HepG2 (cell line): ENCODE measurements at regions not wholly inside any gene's neighbourhood (a gene's known extent, or its start where the extent isn't known, plus 50 kb on each side); places are given as distances from the start of the nearest gene placed in this dataset.

Experiments used
- ARID5B ChIP-seq: IDR thresholded peaks from 2 replicates; pipeline ENCODE4 v1.4.0; 2020; ENCODE audit warnings: mild to moderate bottlenecking, missing genetic modification reagents
- CREB1 ChIP-seq, 2 experiments: fragments of 450-650 bp in 1 of 2; IDR thresholded peaks; 2 replicates each; pipeline ENCODE4 v1.6.1; 2016 to 2017; ENCODE audit warnings: control low read depth in 1 of 2, mild to moderate bottlenecking in 1 of 2, missing compliant biosample characterization in 1 of 2, missing genetic modification characterization in 1 of 2
- DDIT3 ChIP-seq: sonication (generic); formaldehyde crosslinking; IDR thresholded peaks from 2 replicates; pipeline ENCODE4 v1.4.0; 2020; ENCODE audit warnings: mild to moderate bottlenecking, missing genetic modification reagents
- DR1 ChIP-seq: sonication (generic); formaldehyde crosslinking; IDR thresholded peaks from 2 replicates; pipeline ENCODE4 v1.8.0; 2021; ENCODE audit warnings: mild to moderate bottlenecking, missing genetic modification reagents, inconsistent platforms
- EP300 ChIP-seq, 3 experiments: sonication (generic) in 1 of 3; formaldehyde crosslinking in 1 of 3; IDR thresholded peaks; 2 replicates each; pipeline versions ENCODE4 v1.5.1 to v1.6.1; 2011 to 2020; ENCODE audit warnings: low read depth in 2 of 3, low read length in 2 of 3, borderline replicate concordance in 1 of 3, improper control_type of control experiment in 1 of 3, mild to moderate bottlenecking in 1 of 3, missing genetic modification reagents in 1 of 3, moderate library complexity in 1 of 3
- GABPA ChIP-seq, 2 experiments: IDR thresholded peaks; 2 replicates each; pipeline ENCODE4 v1.6.1; 2011 to 2016; ENCODE audit warnings: low read depth in 2 of 2, low read length in 1 of 2, missing biosample characterization in 1 of 2, missing genetic modification characterization in 1 of 2
- HOMEZ ChIP-seq: IDR thresholded peaks from 2 replicates; pipeline ENCODE4 v1.6.1; 2016; ENCODE audit warnings: low read depth
- KLF16 ChIP-seq, 2 experiments: sonication (generic) in 1 of 2; formaldehyde crosslinking in 1 of 2; IDR thresholded peaks; 2 replicates each; pipeline versions ENCODE4 v1.6.1 to v1.8.0; 2016 to 2023; ENCODE audit warnings: missing genetic modification reagents in 2 of 2, missing compliant biosample characterization in 1 of 2
- MXD3 ChIP-seq: IDR thresholded peaks from 2 replicates; pipeline ENCODE4 v1.6.1; 2016; ENCODE audit warnings: mild to moderate bottlenecking, missing biosample characterization, missing genetic modification reagents
- NONO ChIP-seq, 2 experiments: fragments of 450-650 bp in 1 of 2; sonication (generic) in 1 of 2; formaldehyde crosslinking in 1 of 2; IDR thresholded peaks in 1 of 2; conservative IDR thresholded peaks in 1 of 2; 2 replicates each; pipeline versions ENCODE4 v1.6.1 to v1.8.0; 2017 to 2022; ENCODE audit warnings: mild to moderate bottlenecking in 1 of 2, missing genetic modification reagents in 1 of 2, moderate library complexity in 1 of 2
- NR2F1 ChIP-seq, 2 experiments: fragments of 450-650 bp in 1 of 2; formaldehyde crosslinking in 1 of 2; IDR thresholded peaks; 2 replicates each; pipeline versions ENCODE4 v1.5.0 to v1.6.1; 2016 to 2020; ENCODE audit warnings: mild to moderate bottlenecking in 1 of 2, missing compliant biosample characterization in 1 of 2, missing genetic modification reagents in 1 of 2, moderate library complexity in 1 of 2
- PAWR ChIP-seq: sonication (generic); formaldehyde crosslinking; IDR thresholded peaks from 2 replicates; pipeline ENCODE4 v1.4.0; 2020; ENCODE audit warnings: missing genetic modification reagents, mild to moderate bottlenecking, borderline replicate concordance
- SKI ChIP-seq: fragments of 450-650 bp; IDR thresholded peaks from one replicate; pipeline ENCODE4 v1.6.1; 2018; ENCODE audit warnings: mild to moderate bottlenecking; ENCODE audit not compliant: partially characterized antibody
- TEAD3 ChIP-seq: optimal IDR thresholded peaks from 2 replicates; pipeline ENCODE3; 2016; ENCODE audit warnings: borderline replicate concordance
- TOE1 ChIP-seq: sonication (generic); formaldehyde crosslinking; IDR thresholded peaks from 2 replicates; pipeline ENCODE4 v1.4.0; 2020; ENCODE audit warnings: mild to moderate bottlenecking, missing genetic modification reagents
- ZNF12 ChIP-seq: sonication (generic); formaldehyde crosslinking; IDR thresholded peaks from 2 replicates; pipeline ENCODE4 v1.5.0; 2020; ENCODE audit warnings: missing genetic modification reagents
- ZNF205 ChIP-seq: IDR thresholded peaks from 2 replicates; pipeline ENCODE4 v1.6.1; 2018; ENCODE audit warnings: missing biosample characterization, missing genetic modification reagents
- ZNF468 ChIP-seq: sonication (generic); formaldehyde crosslinking; IDR thresholded peaks from 2 replicates; pipeline ENCODE4 v1.8.0; 2022; ENCODE audit warnings: mild to moderate bottlenecking, moderate library complexity, missing genetic modification reagents
- ZNF564 ChIP-seq: sonication (generic); formaldehyde crosslinking; IDR thresholded peaks from 2 replicates; pipeline ENCODE4 v1.8.1; 2023; ENCODE audit warnings: mild to moderate bottlenecking, missing genetic modification reagents
- ZNF746 ChIP-seq: sonication (generic); formaldehyde crosslinking; IDR thresholded peaks from 2 replicates; pipeline ENCODE4 v1.8.0; 2022; ENCODE audit warnings: mild to moderate bottlenecking, missing genetic modification reagents
- ZNF788 ChIP-seq: sonication (generic); formaldehyde crosslinking; IDR thresholded peaks from 2 replicates; pipeline ENCODE4 v1.5.0; 2020; ENCODE audit warnings: mild to moderate bottlenecking, missing genetic modification reagents, borderline replicate concordance

GRCh38 chr12:124680863-124681778, 113.7 kb upstream of the NCOR2 start (continued):
- no peak for TF ChIP-seq DDIT3 (CRISPR knock-in tag)
- no peak for TF ChIP-seq GABPA (IDR thresholded peaks at IDR 0.05; ENCODE audit: low read depth, low read length)
- TF ChIP-seq GABPA (CRISPR knock-in tag; IDR thresholded peaks at IDR 0.05; ENCODE audit: low read depth) = peak; percentile 24; the same call in 1 of the 2 replicates
- no peak for TF ChIP-seq ZNF746 (CRISPR knock-in tag)
- peak; percentile 32 for TF ChIP-seq TEAD3
- TF ChIP-seq KLF16 (CRISPR knock-in tag; IDR thresholded peaks at IDR 0.05) = 0 out of 4 replicates have a peak, but pooled peaks of 1 of the 2 experiments have one; percentile 52
- TF ChIP-seq CREB1 (IDR thresholded peaks at IDR 0.05) = no peak
- peak; percentile 17; the same call in 1 of the 2 replicates for TF ChIP-seq CREB1 (CRISPR knock-in tag; IDR thresholded peaks at IDR 0.05)
- no peak for TF ChIP-seq ZNF468
- TF ChIP-seq ZNF788 (CRISPR knock-in tag) = 0 out of 2 replicates have a peak, but pooled peaks have one; percentile 30
- TF ChIP-seq EP300 (IDR thresholded peaks at IDR 0.05; ENCODE audit: low read depth in 2 of 2, low read length in 2 of 2) = peak in 1 of 2 experiments; percentile 56; a peak in 2 of 4 replicates
- TF ChIP-seq EP300 (CRISPR knock-in tag; IDR thresholded peaks at IDR 0.05; ENCODE audit: borderline replicate concordance) = no peak
- TF ChIP-seq ZNF12 (CRISPR knock-in tag) = no peak
- no peak for TF ChIP-seq ZNF205 (CRISPR knock-in tag)
- TF ChIP-seq TOE1 = no peak
- no peak for TF ChIP-seq DR1 (CRISPR knock-in tag)
- no peak for TF ChIP-seq PAWR
- TF ChIP-seq ARID5B (CRISPR knock-in tag) = peak; percentile 30; the same call in 1 of the 2 replicates
- peak; percentile 20 for TF ChIP-seq SKI
- TF ChIP-seq NONO (IDR thresholded peaks at IDR 0.05) = no peak
- no peak for TF ChIP-seq NONO (CRISPR knock-in tag; conservative IDR thresholded peaks at IDR 0.05)
- TF ChIP-seq HOMEZ = 0 out of 2 replicates have a peak, but pooled peaks have one; percentile 7
- TF ChIP-seq ZNF564 (CRISPR knock-in tag) = no peak
- 0 out of 2 replicates have a peak, but pooled peaks have one; percentile 34 for TF ChIP-seq MXD3 (CRISPR knock-in tag)
- 0 out of 4 replicates have a peak, but pooled peaks have one; percentile 10 to 39 for TF ChIP-seq NR2F1 (CRISPR knock-in tag; IDR thresholded peaks at IDR 0.05)
